HEK293 (cell line): ENCODE measurements at regions not wholly inside any gene's neighbourhood (a gene's known extent, or its start where the extent isn't known, plus 50 kb on each side); places are given as distances from the start of the nearest gene placed in this dataset.

Source experiments
- CTCF ChIA-PET: fragments of 350-600 bp; formaldehyde crosslinking; extraction: SDS; loops from one replicate; lab custom pipeline; 2021; ENCODE audit warnings: antibody characterized with exemption; lab: Yijun Ruan, JAX
- POLR2A ChIA-PET: fragments of 300-600 bp; formaldehyde crosslinking; extraction: SDS; loops from one replicate; lab custom pipeline; 2020; ENCODE audit warnings: antibody characterized with exemption, inconsistent platforms; lab: Yijun Ruan, JAX
- H3K27ac ChIP-seq: fragments of 200-500 bp; sonication (Bioruptor generic); 2 replicates; pipeline ENCODE4 v1.5.1; 2014; ENCODE audit warnings: low read depth, low read length, control low read depth, inconsistent platforms; ENCODE audit errors: extremely low read depth
- H3K36me3 ChIP-seq, 2 experiments: fragments of 200-500 bp in 1 of 2; sonication (Bioruptor generic) in 1 of 2; 1 replicate in 1 of 2; 2 replicates in 1 of 2; pipeline ENCODE4 v1.5.1; 2014 to 2017; ENCODE audit warnings: inconsistent platforms in 2 of 2, low read length in 2 of 2; ENCODE audit not compliant: control insufficient read depth in 2 of 2, insufficient read depth in 1 of 2
- H3K4me1 ChIP-seq: fragments of 200-500 bp; sonication (Bioruptor generic); 2 replicates; pipeline ENCODE4 v1.5.1; 2014; ENCODE audit warnings: mild to moderate bottlenecking, low read length, inconsistent platforms; ENCODE audit not compliant: control insufficient read depth, insufficient read depth
- H3K4me3 ChIP-seq: 2 replicates; pipeline ENCODE4 v1.5.1; 2011; ENCODE audit warnings: low read depth, mild to moderate bottlenecking, control low read depth, low read length, moderate library complexity
- H3K9me3 ChIP-seq: fragments of 200-500 bp; sonication (Bioruptor generic); 2 replicates; pipeline ENCODE4 v1.5.1; 2014; ENCODE audit warnings: low read depth, low read length, inconsistent platforms; ENCODE audit not compliant: control insufficient read depth, insufficient read depth
- BCL11A ChIP-seq: fragments of 450-650 bp; formaldehyde crosslinking; IDR thresholded peaks from 2 replicates; pipeline ENCODE4 v1.5.1; 2016; ENCODE audit warnings: low read depth, missing biosample characterization, missing genetic modification characterization
- CTCF ChIP-seq: fragments of 450-650 bp; formaldehyde crosslinking; IDR thresholded peaks from 2 replicates; pipeline ENCODE4 v1.5.1; 2016; ENCODE audit warnings: missing biosample characterization, missing genetic modification characterization
- GLIS1 ChIP-seq: fragments of 450-650 bp; formaldehyde crosslinking; IDR thresholded peaks from 2 replicates; pipeline ENCODE4 v1.5.1; 2016; ENCODE audit warnings: missing biosample characterization, missing genetic modification characterization
- IKZF3 ChIP-seq: fragments of 450-650 bp; IDR thresholded peaks from 2 replicates; pipeline ENCODE4 v1.5.0; 2018; ENCODE audit warnings: missing biosample characterization, mild to moderate bottlenecking, missing genetic modification characterization, moderate library complexity
- KLF8 ChIP-seq: fragments of 450-650 bp; formaldehyde crosslinking; IDR thresholded peaks from 2 replicates; pipeline ENCODE4 v1.5.1; 2016; ENCODE audit warnings: missing biosample characterization, missing genetic modification characterization
- SALL2 ChIP-seq: fragments of 450-650 bp; formaldehyde crosslinking; IDR thresholded peaks from 2 replicates; pipeline ENCODE4 v1.5.0; 2017; ENCODE audit warnings: missing biosample characterization, mild to moderate bottlenecking, missing genetic modification characterization, borderline replicate concordance
- SP3 ChIP-seq: fragments of 450-650 bp; formaldehyde crosslinking; IDR thresholded peaks from 2 replicates; pipeline ENCODE4 v1.5.1; 2016; ENCODE audit warnings: missing biosample characterization, missing genetic modification characterization
- WT1 ChIP-seq: fragments of 450-650 bp; formaldehyde crosslinking; IDR thresholded peaks from 2 replicates; pipeline ENCODE4 v1.5.1; 2016; ENCODE audit warnings: missing biosample characterization, missing genetic modification characterization
- YY2 ChIP-seq: fragments of 450-650 bp; formaldehyde crosslinking; IDR thresholded peaks from 2 replicates; pipeline ENCODE4 v1.5.1; 2016; ENCODE audit warnings: missing biosample characterization, missing genetic modification characterization
- ZIC2 ChIP-seq: fragments of 450-650 bp; formaldehyde crosslinking; IDR thresholded peaks from 2 replicates; pipeline ENCODE4 v1.5.1; 2016; ENCODE audit warnings: missing biosample characterization, missing genetic modification characterization
- ZNF10 ChIP-seq: fragments of 450-650 bp; formaldehyde crosslinking; IDR thresholded peaks from 2 replicates; pipeline ENCODE4 v1.5.1; 2017; ENCODE audit warnings: missing biosample characterization, missing genetic modification characterization
- ZNF121 ChIP-seq: fragments of 450-650 bp; formaldehyde crosslinking; IDR thresholded peaks from 2 replicates; pipeline ENCODE4 v1.5.1; 2016; ENCODE audit warnings: missing biosample characterization, missing genetic modification characterization
- ZNF174 ChIP-seq: fragments of 450-650 bp; formaldehyde crosslinking; IDR thresholded peaks from 2 replicates; pipeline ENCODE4 v1.5.0; 2017; ENCODE audit warnings: missing biosample characterization, mild to moderate bottlenecking, missing genetic modification characterization
- ZNF184 ChIP-seq: fragments of 450-650 bp; IDR thresholded peaks from 2 replicates; pipeline ENCODE4 v1.5.1; 2018; ENCODE audit warnings: missing biosample characterization, mild to moderate bottlenecking, missing genetic modification characterization
- ZNF239 ChIP-seq: fragments of 450-650 bp; formaldehyde crosslinking; IDR thresholded peaks from 2 replicates; pipeline ENCODE4 v1.5.1; 2016; ENCODE audit warnings: missing biosample characterization, missing genetic modification characterization
- ZNF266 ChIP-seq: fragments of 450-650 bp; formaldehyde crosslinking; IDR thresholded peaks from 2 replicates; pipeline ENCODE4 v1.5.1; 2016; ENCODE audit warnings: missing biosample characterization, missing genetic modification characterization, low read depth
- ZNF302 ChIP-seq: fragments of 450-650 bp; formaldehyde crosslinking; IDR thresholded peaks from 2 replicates; pipeline ENCODE4 v1.5.1; 2016; ENCODE audit warnings: missing biosample characterization, missing genetic modification characterization, low read depth
- ZNF311 ChIP-seq: fragments of 450-650 bp; formaldehyde crosslinking; IDR thresholded peaks from 2 replicates; pipeline ENCODE4 v1.5.1; 2017; ENCODE audit warnings: missing biosample characterization, missing genetic modification characterization, borderline replicate concordance
- ZNF324 ChIP-seq: fragments of 450-650 bp; formaldehyde crosslinking; IDR thresholded peaks from 2 replicates; pipeline ENCODE4 v1.5.1; 2016; ENCODE audit warnings: missing biosample characterization, missing genetic modification characterization
- ZNF341 ChIP-seq: fragments of 450-650 bp; formaldehyde crosslinking; IDR thresholded peaks from 2 replicates; pipeline ENCODE4; 2016; ENCODE audit warnings: low read depth, missing biosample characterization, missing genetic modification characterization
- ZNF354C ChIP-seq: fragments of 450-650 bp; formaldehyde crosslinking; IDR thresholded peaks from 2 replicates; pipeline ENCODE4 v1.5.1; 2016; ENCODE audit warnings: missing biosample characterization, missing genetic modification characterization, low read depth, borderline replicate concordance
- ZNF416 ChIP-seq: fragments of 450-650 bp; formaldehyde crosslinking; IDR thresholded peaks from 2 replicates; pipeline ENCODE4 v1.5.1; 2016; ENCODE audit warnings: missing biosample characterization, missing genetic modification characterization
- ZNF433 ChIP-seq: fragments of 450-650 bp; formaldehyde crosslinking; IDR thresholded peaks from 2 replicates; pipeline ENCODE4 v1.5.1; 2016; ENCODE audit warnings: missing biosample characterization, missing genetic modification characterization, low read depth
- ZNF514 ChIP-seq: fragments of 450-650 bp; formaldehyde crosslinking; IDR thresholded peaks from 2 replicates; pipeline ENCODE4 v1.5.1; 2016; ENCODE audit warnings: missing biosample characterization, missing genetic modification characterization
- ZNF549 ChIP-seq: fragments of 450-650 bp; IDR thresholded peaks from 2 replicates; pipeline ENCODE4 v1.5.1; 2018; ENCODE audit warnings: missing biosample characterization, missing genetic modification characterization, mild to moderate bottlenecking, inconsistent platforms, moderate library complexity
- ZNF777 ChIP-seq: fragments of 450-650 bp; formaldehyde crosslinking; IDR thresholded peaks from 2 replicates; pipeline ENCODE4 v1.5.1; 2017; ENCODE audit warnings: missing biosample characterization, missing genetic modification characterization, borderline replicate concordance
- ZSCAN16 ChIP-seq: fragments of 450-650 bp; formaldehyde crosslinking; IDR thresholded peaks from 2 replicates; pipeline ENCODE4 v1.5.1; 2016; ENCODE audit warnings: missing biosample characterization, missing genetic modification characterization
- TF ChIP-seq, protein P1 (sequence below): fragments of 450-650 bp; formaldehyde crosslinking; IDR thresholded peaks from 2 replicates; pipeline ENCODE4 v1.5.1; 2016; ENCODE audit warnings: missing biosample characterization, missing genetic modification characterization
- TF ChIP-seq, protein P2 (sequence below): fragments of 450-650 bp; formaldehyde crosslinking; IDR thresholded peaks from 2 replicates; pipeline ENCODE4; 2016; ENCODE audit warnings: missing biosample characterization, missing genetic modification characterization
- TF ChIP-seq, protein P3 (sequence below): fragments of 450-650 bp; formaldehyde crosslinking; IDR thresholded peaks from 2 replicates; pipeline ENCODE4 v1.5.1; 2016; ENCODE audit warnings: missing biosample characterization, missing genetic modification characterization

DNA sequence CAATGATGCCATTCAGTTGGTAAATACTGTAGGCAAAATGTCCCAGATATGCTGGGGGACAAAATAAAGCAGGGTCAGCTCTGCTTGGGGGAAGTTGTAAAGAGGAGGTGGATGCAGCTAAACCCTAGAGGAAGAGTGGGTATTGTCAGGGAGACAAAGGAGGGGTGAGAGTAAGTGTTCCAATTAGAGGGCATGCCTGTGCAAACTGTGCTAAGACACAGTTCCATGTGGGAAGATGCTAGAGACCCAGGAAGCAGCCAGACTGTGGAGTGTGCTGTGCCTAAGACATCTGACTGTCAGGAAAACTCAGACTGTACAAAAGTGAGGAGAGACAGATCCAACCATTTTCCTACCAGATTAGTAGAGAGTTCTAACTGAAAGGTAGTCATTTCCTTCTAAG, 474.3 kb downstream of the ATP23 start (continued):
- TF ChIP-seq ZNF121 (tag by site-specific recombination), result no peak
- TF ChIP-seq KLF8 (tag by site-specific recombination), result no peak

DNA sequence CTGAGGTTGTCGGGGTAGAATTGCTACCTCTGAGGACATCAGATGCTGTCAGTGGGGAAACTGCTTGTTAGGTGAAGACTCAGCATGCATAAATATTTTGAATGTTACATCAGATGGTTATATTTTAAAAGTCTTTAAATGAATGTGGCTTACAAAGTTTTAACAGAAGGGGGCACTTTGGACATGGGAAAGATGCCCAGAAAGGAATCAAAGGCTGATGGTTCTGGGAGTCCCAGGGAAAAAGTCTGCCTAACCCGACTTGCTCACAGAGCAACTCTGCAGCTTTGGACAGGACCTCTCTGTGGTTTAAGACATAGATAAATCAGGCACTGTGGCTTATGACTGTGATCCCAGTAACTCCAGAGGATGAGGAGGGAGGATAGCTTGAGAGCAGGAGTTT, 474.9 kb downstream of the ATP23 start:
- no peak overlapping the region for H3K27ac ChIP-seq

DNA sequence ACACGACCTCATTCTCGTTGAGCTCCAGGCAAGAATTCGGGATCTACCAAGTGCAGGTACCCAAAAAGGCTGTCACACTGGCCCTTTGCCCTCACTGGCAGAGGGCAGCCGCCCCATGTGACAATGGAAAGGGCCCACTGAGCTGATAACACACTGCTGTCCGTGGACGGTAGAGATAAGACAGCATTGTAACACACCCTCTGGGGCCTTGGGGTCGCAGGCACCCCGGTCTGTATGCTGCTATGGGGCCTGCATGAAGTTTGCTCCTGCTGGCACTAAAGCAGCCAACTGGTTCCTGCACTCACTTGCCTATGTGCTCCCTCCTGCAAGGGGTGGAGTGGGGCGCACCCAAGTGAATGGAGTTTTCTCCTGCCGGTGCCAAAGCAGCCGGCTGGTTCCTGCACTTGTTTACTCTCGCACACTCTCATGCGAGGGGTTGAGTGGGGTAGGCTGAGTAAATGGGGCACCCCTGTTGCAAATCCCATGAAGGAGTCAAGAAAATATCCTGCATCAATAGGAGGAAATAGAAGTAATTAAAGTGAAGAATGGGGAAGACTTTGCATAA, 477.9 kb downstream of the ATP23 start:
- CTCF ChIA-PET, result no interaction called here
- no peaks in the 10 kb centered on the region for H3K4me1 ChIP-seq
- H3K36me3 ChIP-seq, result no peaks in the 10 kb centered on the region
- no peak overlapping the region for H3K27ac ChIP-seq
- POLR2A ChIA-PET, result no interaction called here
- TF ChIP-seq ZNF302 (tag by site-specific recombination) (no peak), CTCF (tag by site-specific recombination) (no peak), ZNF777 (no peak), ZNF433 (no peak), ZNF324 (tag by site-specific recombination) (no peak), ZSCAN16 (no peak), ZNF354C (no peak), GLIS1 (no peak), ZNF311 (tag by site-specific recombination) (no peak), ZNF174 (tag by site-specific recombination) (no peak), IKZF3 (no peak), ZNF184 (tag by site-specific recombination) (no peak), ZNF514 (no peak), ZNF416 (no peak)
- TF ChIP-seq, protein P1, sequence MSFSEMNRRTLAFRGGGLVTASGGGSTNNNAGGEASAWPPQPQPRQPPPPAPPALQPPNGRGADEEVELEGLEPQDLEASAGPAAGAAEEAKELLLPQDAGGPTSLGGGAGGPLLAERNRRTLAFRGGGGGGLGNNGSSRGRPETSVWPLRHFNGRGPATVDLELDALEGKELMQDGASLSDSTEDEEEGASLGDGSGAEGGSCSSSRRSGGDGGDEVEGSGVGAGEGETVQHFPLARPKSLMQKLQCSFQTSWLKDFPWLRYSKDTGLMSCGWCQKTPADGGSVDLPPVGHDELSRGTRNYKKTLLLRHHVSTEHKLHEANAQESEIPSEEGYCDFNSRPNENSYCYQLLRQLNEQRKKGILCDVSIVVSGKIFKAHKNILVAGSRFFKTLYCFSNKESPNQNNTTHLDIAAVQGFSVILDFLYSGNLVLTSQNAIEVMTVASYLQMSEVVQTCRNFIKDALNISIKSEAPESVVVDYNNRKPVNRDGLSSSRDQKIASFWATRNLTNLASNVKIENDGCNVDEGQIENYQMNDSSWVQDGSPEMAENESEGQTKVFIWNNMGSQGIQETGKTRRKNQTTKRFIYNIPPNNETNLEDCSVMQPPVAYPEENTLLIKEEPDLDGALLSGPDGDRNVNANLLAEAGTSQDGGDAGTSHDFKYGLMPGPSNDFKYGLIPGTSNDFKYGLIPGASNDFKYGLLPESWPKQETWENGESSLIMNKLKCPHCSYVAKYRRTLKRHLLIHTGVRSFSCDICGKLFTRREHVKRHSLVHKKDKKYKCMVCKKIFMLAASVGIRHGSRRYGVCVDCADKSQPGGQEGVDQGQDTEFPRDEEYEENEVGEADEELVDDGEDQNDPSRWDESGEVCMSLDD (tag by site-specific recombination), result no peak
- TF ChIP-seq, protein P2, sequence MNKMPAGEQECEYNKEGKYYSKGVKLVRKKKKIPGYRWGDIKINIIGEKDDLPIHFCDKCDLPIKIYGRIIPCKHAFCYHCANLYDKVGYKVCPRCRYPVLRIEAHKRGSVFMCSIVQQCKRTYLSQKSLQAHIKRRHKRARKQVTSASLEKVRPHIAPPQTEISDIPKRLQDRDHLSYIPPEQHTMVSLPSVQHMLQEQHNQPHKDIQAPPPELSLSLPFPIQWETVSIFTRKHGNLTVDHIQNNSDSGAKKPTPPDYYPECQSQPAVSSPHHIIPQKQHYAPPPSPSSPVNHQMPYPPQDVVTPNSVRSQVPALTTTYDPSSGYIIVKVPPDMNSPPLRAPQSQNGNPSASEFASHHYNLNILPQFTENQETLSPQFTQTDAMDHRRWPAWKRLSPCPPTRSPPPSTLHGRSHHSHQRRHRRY, result no peak
- H3K4me3 ChIP-seq, result no peak overlapping the region
- no peaks in the 10 kb centered on the region for H3K9me3 ChIP-seq

More for the DNA sequence above, 474.9 kb downstream of the ATP23 start:
- Histone ChIP-seq H3K36me3 (no peaks in the 10 kb centered on the region), H3K4me3 (no peak overlapping the region), H3K9me3 (no peaks in the 10 kb centered on the region), H3K4me1 (no peaks in the 10 kb centered on the region)
- CTCF ChIA-PET, result interaction anchor here (0.6 to 2.6 kb wide), 5 partner anchors 9 to 1073 kb away, joined by 3 to 8 read pairs (median 3); no protein-coding TSS in a partner anchor
- POLR2A ChIA-PET, result interaction anchor here (1.2 kb wide), 1 partner anchor 9 kb away, joined by 3 read pairs; no protein-coding TSS in a partner anchor
- TF ChIP-seq SALL2 (tag by site-specific recombination) (no peak), ZNF549 (no peak), ZNF184 (tag by site-specific recombination) (no peak), YY2 (no peak), ZNF354C (no peak), ZNF266 (no peak), ZNF239 (tag by site-specific recombination) (no peak), BCL11A (tag by site-specific recombination) (no peak), ZIC2 (tag by site-specific recombination) (no peak), ZNF341 (tag by site-specific recombination) (no peak), SP3 (tag by site-specific recombination) (no peak), ZNF121 (tag by site-specific recombination) (no peak), ZNF10 (tag by site-specific recombination) (no peak), WT1 (tag by site-specific recombination) (no peak)
- TF ChIP-seq, protein P3, sequence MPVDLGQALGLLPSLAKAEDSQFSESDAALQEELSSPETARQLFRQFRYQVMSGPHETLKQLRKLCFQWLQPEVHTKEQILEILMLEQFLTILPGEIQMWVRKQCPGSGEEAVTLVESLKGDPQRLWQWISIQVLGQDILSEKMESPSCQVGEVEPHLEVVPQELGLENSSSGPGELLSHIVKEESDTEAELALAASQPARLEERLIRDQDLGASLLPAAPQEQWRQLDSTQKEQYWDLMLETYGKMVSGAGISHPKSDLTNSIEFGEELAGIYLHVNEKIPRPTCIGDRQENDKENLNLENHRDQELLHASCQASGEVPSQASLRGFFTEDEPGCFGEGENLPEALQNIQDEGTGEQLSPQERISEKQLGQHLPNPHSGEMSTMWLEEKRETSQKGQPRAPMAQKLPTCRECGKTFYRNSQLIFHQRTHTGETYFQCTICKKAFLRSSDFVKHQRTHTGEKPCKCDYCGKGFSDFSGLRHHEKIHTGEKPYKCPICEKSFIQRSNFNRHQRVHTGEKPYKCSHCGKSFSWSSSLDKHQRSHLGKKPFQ (tag by site-specific recombination), result no peak
